ENCODE measurements at regions not wholly inside any gene's neighbourhood (a gene's known extent, or its start where the extent isn't known, plus 50 kb on each side); places are given as distances from the start of the nearest gene placed in this dataset.

DNA sequence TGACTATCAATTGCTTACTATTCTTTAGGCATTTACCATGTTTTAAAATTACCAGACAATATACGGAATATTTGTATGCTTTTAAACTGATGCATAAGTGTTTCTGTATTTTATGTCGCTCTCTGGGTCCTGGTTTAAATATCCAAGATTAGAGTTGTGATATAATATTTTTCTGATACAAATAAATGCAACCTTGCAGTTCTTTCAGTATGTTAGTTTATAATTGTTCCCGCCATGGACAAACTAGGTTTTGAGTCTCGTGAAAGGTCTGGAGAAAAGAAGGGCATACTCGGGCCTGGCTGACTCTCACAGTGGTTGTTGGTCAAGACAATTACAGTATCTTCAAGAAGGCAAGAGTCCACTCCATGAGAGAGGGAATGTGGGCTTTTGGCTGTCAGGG is 72.6 kb upstream of the AJAP1 start:
- TF ChIP-seq ZNF274 (IDR thresholded peaks at IDR 0.05; ENCODE audit: low read depth, low read length): no peak
- TF ChIP-seq SUZ12 (IDR thresholded peaks at IDR 0.05; ENCODE audit: extremely low read depth, insufficient read depth, insufficient read length): no peak
- no peak for TF ChIP-seq YY1 (IDR thresholded peaks at IDR 0.05; ENCODE audit: insufficient read depth, insufficient read length)

All from NT2/D1 (cell line).